ENCODE measurements at regions not wholly inside any gene's neighbourhood (a gene's known extent, or its start where the extent isn't known, plus 50 kb on each side); places are given as distances from the start of the nearest gene placed in this dataset.

DNA sequence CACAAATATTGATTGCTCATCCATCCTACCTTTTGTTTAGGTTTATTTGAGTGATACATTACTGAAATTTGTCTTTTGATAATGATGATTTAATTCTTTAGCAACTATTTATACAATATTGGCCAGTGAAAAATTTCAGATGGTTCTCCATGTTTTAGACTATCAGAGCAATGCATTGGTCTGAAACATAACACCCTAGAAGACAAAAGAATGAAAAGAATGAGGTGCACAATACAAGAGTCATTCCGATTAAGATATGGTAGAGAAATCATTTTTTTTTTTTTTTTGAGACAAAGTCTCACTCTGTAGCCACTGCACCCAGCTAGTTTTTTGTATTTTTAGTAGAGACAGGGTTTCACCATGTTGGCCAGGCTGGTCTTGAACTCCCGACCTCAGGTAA is 197.4 kb upstream of the FAM98A start:
- TF ChIP-seq EZH2phosphoT487 (IDR thresholded peaks at IDR 0.05) = no peak
- TF ChIP-seq, protein P1, sequence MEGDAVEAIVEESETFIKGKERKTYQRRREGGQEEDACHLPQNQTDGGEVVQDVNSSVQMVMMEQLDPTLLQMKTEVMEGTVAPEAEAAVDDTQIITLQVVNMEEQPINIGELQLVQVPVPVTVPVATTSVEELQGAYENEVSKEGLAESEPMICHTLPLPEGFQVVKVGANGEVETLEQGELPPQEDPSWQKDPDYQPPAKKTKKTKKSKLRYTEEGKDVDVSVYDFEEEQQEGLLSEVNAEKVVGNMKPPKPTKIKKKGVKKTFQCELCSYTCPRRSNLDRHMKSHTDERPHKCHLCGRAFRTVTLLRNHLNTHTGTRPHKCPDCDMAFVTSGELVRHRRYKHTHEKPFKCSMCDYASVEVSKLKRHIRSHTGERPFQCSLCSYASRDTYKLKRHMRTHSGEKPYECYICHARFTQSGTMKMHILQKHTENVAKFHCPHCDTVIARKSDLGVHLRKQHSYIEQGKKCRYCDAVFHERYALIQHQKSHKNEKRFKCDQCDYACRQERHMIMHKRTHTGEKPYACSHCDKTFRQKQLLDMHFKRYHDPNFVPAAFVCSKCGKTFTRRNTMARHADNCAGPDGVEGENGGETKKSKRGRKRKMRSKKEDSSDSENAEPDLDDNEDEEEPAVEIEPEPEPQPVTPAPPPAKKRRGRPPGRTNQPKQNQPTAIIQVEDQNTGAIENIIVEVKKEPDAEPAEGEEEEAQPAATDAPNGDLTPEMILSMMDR (IDR thresholded peaks at IDR 0.05) = no peak
- TF ChIP-seq EZH2 (IDR thresholded peaks at IDR 0.05) = no peak

Measured in neural progenitor cell (in vitro differentiated cells).